ENCODE measurements at regions not wholly inside any gene's neighbourhood (a gene's known extent, or its start where the extent isn't known, plus 50 kb on each side); places are given as distances from the start of the nearest gene placed in this dataset.

DNA sequence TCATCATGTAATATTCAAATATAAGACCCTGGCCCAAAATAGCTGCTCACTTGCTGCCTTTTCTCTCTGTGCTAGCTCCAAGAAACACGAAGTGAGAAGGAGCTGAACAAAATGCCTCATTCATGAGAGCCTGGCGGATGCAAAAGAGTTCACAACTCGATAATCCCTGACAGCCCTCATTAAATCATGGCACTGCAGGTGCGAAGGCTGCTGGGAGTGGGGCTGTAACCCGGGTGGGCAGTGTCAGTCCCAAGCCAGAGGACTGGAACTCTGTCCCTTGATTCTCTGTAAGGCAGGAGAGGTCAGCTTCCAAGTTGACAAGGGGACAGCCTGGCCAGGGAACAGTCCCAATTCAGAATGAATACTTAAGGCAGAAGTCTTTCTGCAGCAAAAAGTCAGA lies 318.5 kb downstream of the CDC5L start:
- Histone ChIP-seq H3K4me3 (ENCODE audit: low read length) (no peak overlapping the region), H3K4me2 (ENCODE audit: low read length) (no peak overlapping the region), H3K9ac (ENCODE audit: low read length) (no peak overlapping the region), H3K79me2 (replicated peaks; ENCODE audit: insufficient read depth, low read length) (no peaks in the 10 kb centered on the region), H2AFZ (ENCODE audit: low read depth, low read length) (no peak overlapping the region), H3K9me3 (ENCODE audit: low read length) (no peaks in the 10 kb centered on the region), H3K27me3 (ENCODE audit: insufficient read depth, low read depth, low read length) (no peaks in the 10 kb centered on the region), H4K20me1 (ENCODE audit: insufficient read depth) (no peaks in the 10 kb centered on the region), H3F3A (ENCODE audit: insufficient read depth, low read length, poor library complexity, severe bottlenecking) (no peaks in the 10 kb centered on the region), H3K36me3 (ENCODE audit: insufficient read depth, low read length) (no peaks in the 10 kb centered on the region), H3K27ac (ENCODE audit: low read length) (no peak overlapping the region), H3K9me2 (ENCODE audit: insufficient read depth, low read length) (no peaks in the 10 kb centered on the region)
- TF ChIP-seq, protein P1, sequence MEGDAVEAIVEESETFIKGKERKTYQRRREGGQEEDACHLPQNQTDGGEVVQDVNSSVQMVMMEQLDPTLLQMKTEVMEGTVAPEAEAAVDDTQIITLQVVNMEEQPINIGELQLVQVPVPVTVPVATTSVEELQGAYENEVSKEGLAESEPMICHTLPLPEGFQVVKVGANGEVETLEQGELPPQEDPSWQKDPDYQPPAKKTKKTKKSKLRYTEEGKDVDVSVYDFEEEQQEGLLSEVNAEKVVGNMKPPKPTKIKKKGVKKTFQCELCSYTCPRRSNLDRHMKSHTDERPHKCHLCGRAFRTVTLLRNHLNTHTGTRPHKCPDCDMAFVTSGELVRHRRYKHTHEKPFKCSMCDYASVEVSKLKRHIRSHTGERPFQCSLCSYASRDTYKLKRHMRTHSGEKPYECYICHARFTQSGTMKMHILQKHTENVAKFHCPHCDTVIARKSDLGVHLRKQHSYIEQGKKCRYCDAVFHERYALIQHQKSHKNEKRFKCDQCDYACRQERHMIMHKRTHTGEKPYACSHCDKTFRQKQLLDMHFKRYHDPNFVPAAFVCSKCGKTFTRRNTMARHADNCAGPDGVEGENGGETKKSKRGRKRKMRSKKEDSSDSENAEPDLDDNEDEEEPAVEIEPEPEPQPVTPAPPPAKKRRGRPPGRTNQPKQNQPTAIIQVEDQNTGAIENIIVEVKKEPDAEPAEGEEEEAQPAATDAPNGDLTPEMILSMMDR (IDR thresholded peaks at IDR 0.05; ENCODE audit: poor library complexity, severe bottlenecking) = no peak
- TF ChIP-seq RAD21 (conservative IDR thresholded peaks at IDR 0.05) = no peak
- no peak for TF ChIP-seq POLR2AphosphoS5 (IDR thresholded peaks at IDR 0.05)
- TF ChIP-seq EP300 (conservative IDR thresholded peaks at IDR 0.05; ENCODE audit: poor library complexity, severe bottlenecking) = no peak
- no peak for TF ChIP-seq MXI1 (conservative IDR thresholded peaks at IDR 0.05; ENCODE audit: poor library complexity, severe bottlenecking)
- TF ChIP-seq, protein P2, sequence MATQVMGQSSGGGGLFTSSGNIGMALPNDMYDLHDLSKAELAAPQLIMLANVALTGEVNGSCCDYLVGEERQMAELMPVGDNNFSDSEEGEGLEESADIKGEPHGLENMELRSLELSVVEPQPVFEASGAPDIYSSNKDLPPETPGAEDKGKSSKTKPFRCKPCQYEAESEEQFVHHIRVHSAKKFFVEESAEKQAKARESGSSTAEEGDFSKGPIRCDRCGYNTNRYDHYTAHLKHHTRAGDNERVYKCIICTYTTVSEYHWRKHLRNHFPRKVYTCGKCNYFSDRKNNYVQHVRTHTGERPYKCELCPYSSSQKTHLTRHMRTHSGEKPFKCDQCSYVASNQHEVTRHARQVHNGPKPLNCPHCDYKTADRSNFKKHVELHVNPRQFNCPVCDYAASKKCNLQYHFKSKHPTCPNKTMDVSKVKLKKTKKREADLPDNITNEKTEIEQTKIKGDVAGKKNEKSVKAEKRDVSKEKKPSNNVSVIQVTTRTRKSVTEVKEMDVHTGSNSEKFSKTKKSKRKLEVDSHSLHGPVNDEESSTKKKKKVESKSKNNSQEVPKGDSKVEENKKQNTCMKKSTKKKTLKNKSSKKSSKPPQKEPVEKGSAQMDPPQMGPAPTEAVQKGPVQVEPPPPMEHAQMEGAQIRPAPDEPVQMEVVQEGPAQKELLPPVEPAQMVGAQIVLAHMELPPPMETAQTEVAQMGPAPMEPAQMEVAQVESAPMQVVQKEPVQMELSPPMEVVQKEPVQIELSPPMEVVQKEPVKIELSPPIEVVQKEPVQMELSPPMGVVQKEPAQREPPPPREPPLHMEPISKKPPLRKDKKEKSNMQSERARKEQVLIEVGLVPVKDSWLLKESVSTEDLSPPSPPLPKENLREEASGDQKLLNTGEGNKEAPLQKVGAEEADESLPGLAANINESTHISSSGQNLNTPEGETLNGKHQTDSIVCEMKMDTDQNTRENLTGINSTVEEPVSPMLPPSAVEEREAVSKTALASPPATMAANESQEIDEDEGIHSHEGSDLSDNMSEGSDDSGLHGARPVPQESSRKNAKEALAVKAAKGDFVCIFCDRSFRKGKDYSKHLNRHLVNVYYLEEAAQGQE (IDR thresholded peaks at IDR 0.05; ENCODE audit: borderline replicate concordance) = no peak
- no peak for TF ChIP-seq TAF1 (IDR thresholded peaks at IDR 0.05; ENCODE audit: low read depth)
- no peak for TF ChIP-seq EZH2 (IDR thresholded peaks at IDR 0.05; ENCODE audit: borderline replicate concordance, insufficient read depth, low read length, poor library complexity, severe bottlenecking)
- TF ChIP-seq SMC3 (conservative IDR thresholded peaks at IDR 0.05; ENCODE audit: poor library complexity) = no peak

DNA sequence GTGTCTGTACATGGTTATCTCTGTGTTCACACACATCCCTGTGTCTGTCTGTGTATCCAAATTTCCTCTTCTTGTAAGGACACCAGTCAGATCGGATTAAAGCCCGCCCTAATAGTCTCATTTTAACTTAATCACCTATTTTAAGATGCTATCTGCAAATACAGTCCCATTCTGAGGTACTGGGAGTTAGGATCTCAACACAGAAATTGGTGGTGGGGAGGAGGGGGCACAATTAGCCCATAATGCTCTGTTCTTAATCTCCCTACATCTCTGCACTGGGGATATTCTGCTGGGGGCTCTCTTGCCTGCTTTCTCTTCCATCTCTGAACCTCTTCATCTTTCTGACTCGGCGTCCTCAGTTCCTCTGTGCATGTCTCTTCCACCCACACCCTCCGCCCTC lies 320.7 kb downstream of the CDC5L start:
- Histone ChIP-seq H3K79me2 (replicated peaks; ENCODE audit: insufficient read depth, low read length) (no peaks in the 10 kb centered on the region), H3K9me3 (ENCODE audit: low read length) (no peaks in the 10 kb centered on the region), H3K27ac (ENCODE audit: low read length) (no peak overlapping the region), H3K4me3 (ENCODE audit: low read length) (no peak overlapping the region), H2AFZ (ENCODE audit: low read depth, low read length) (no peak overlapping the region), H3K4me2 (ENCODE audit: low read length) (no peak overlapping the region), H3K9me2 (ENCODE audit: insufficient read depth, low read length) (no peaks in the 10 kb centered on the region), H3K9ac (ENCODE audit: low read length) (no peak overlapping the region), H3K27me3 (ENCODE audit: insufficient read depth, low read depth, low read length) (no peaks in the 10 kb centered on the region), H3K36me3 (ENCODE audit: insufficient read depth, low read length) (no peaks in the 10 kb centered on the region), H3F3A (ENCODE audit: insufficient read depth, low read length, poor library complexity, severe bottlenecking) (no peaks in the 10 kb centered on the region), H4K20me1 (ENCODE audit: insufficient read depth) (no peaks in the 10 kb centered on the region)
- TF ChIP-seq, protein P2 (IDR thresholded peaks at IDR 0.05; ENCODE audit: borderline replicate concordance) = no peak
- TF ChIP-seq, protein P1 (IDR thresholded peaks at IDR 0.05; ENCODE audit: poor library complexity, severe bottlenecking) = no peak
- TF ChIP-seq MXI1 (conservative IDR thresholded peaks at IDR 0.05; ENCODE audit: poor library complexity, severe bottlenecking) (no peak), RAD21 (conservative IDR thresholded peaks at IDR 0.05) (no peak), POLR2AphosphoS5 (IDR thresholded peaks at IDR 0.05) (no peak), SMC3 (conservative IDR thresholded peaks at IDR 0.05; ENCODE audit: poor library complexity) (no peak), TAF1 (IDR thresholded peaks at IDR 0.05; ENCODE audit: low read depth) (no peak), EP300 (conservative IDR thresholded peaks at IDR 0.05; ENCODE audit: poor library complexity, severe bottlenecking) (no peak), EZH2 (IDR thresholded peaks at IDR 0.05; ENCODE audit: borderline replicate concordance, insufficient read depth, low read length, poor library complexity, severe bottlenecking) (no peak)

Data from neural cell (in vitro differentiated cells).